ENCODE measurements at regions not wholly inside any gene's neighbourhood (a gene's known extent, or its start where the extent isn't known, plus 50 kb on each side); places are given as distances from the start of the nearest gene placed in this dataset.

DNA sequence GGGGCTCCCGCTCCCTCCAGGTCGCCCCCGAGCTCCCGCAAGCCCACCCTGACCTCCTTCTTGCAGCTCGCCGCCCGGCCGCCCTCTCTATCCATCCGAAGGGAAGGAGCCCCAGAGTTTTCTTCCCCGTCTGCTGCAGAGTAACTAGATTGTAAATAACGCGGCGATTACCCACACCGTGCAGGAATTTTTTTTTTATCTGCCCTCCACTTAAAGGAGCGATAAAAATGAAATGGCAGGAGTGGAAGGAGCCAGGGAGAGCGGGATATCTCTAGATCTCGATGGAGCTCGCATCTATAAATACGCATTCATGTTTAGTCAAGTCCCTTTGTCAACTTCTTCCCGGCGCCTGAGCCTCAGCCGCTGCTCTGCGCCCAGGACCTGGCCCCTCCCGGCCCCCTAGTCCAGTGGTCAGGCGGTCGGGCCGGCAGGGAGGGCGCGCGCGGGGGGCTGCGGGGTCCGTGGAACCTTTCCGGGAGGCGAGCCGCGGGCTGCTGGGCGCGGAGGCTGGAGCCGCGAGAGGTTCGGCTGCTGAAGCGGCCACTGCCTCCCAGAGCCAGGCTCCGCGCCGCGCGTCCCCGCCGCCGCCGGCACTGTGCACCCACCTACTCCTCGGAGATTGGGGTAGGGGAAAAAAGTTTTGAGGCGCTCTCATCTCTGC is 386.0 kb downstream of the BCAT1 start:
- TF ChIP-seq, protein P1, sequence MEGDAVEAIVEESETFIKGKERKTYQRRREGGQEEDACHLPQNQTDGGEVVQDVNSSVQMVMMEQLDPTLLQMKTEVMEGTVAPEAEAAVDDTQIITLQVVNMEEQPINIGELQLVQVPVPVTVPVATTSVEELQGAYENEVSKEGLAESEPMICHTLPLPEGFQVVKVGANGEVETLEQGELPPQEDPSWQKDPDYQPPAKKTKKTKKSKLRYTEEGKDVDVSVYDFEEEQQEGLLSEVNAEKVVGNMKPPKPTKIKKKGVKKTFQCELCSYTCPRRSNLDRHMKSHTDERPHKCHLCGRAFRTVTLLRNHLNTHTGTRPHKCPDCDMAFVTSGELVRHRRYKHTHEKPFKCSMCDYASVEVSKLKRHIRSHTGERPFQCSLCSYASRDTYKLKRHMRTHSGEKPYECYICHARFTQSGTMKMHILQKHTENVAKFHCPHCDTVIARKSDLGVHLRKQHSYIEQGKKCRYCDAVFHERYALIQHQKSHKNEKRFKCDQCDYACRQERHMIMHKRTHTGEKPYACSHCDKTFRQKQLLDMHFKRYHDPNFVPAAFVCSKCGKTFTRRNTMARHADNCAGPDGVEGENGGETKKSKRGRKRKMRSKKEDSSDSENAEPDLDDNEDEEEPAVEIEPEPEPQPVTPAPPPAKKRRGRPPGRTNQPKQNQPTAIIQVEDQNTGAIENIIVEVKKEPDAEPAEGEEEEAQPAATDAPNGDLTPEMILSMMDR (IDR thresholded peaks at IDR 0.05; ENCODE audit: extremely low read depth in 1 of 2, insufficient read depth in 1 of 2, low read depth in 1 of 2, low read length in 2 of 2) = no peak
- TF ChIP-seq POLR2A (IDR thresholded peaks at IDR 0.05; ENCODE audit: low read depth, low read length) = no peak
- no peak for TF ChIP-seq POLR2AphosphoS5 (IDR thresholded peaks at IDR 0.05; ENCODE audit: insufficient read depth, low read depth, low read length)
- no peak for TF ChIP-seq MAX (IDR thresholded peaks at IDR 0.05; ENCODE audit: insufficient read depth, insufficient read length)
- peak; percentile 24 for TF ChIP-seq EZH2 (IDR thresholded peaks at IDR 0.05; ENCODE audit: borderline replicate concordance, low read depth, low read length, severe bottlenecking)
- no peak for TF ChIP-seq MYC (IDR thresholded peaks at IDR 0.05; ENCODE audit: low read depth, low read length)
